ENCODE measurements at regions not wholly inside any gene's neighbourhood (a gene's known extent, or its start where the extent isn't known, plus 50 kb on each side); places are given as distances from the start of the nearest gene placed in this dataset.
A peak's percentile ranks its signal among the peaks of the same experiment; 100 is the strongest.

DNA sequence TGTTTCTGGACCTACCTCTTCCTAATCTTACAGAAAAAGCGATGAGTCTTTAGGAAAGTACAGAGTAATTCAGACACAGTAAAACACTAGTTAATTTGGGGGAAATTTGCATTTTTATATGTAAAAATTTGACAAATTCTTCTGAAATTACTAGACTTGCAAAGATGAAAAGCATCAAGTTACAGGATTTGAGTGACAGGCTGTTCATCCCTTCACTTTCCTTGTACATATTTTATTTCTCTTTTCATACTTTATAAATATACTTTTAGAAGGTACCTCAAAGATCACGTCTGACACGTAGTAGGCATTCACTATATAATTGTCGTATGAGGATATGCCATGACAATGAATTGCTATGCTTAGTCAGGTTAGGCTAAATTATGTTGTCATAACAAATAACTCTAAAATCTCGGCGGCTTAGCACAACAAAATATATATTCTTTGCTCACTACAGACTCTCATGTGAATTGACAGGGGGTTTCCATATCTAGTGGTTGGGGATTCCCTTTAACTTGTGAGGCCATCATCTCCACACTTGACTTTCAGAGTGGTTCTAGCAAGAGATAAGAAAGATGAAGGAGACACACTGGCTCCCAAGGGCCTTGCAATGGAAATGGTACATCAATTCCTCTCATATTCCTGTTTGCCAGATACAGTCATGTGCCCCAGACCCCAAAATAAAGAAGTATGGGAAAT, 154.1 kb upstream of the TUT7 start:
- Histone ChIP-seq H3K27ac (no peak overlapping the region), H3K27me3 (no peaks in the 10 kb centered on the region)

DNA sequence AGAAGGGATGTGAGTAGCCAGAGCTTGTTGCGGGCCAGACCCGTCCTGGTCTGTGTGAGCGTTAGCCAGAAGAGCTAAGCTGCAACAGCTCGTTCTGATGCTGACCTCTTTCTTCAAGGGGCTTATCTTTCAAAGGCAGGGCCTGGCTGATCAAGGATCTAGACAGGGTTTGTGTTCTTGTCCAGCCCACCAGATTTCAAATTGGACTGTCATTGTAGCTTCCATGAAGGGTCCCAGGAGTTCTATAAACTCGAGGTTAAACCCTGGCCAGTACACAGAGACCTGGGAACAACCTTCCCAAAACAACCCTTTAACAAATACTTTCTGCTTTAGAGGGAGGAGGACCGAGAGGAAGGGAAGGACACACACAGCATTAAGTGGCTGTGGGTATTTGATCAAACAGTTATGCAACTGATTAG, 153.0 kb upstream of the TUT7 start:
- no peak overlapping the region for H3K4me2 ChIP-seq
- no peaks in the 10 kb centered on the region for H3K36me3 ChIP-seq
- H3K9ac ChIP-seq, result no peak overlapping the region
- no peaks in the 10 kb centered on the region for H3K4me1 ChIP-seq
- H3K27me3 ChIP-seq, result no peaks in the 10 kb centered on the region
- no peaks in the 10 kb centered on the region for H4K20me1 ChIP-seq
- no peak overlapping the region for H3K4me3 ChIP-seq
- peaks cover 0 to 7% (median 0%) of the 10 kb centered on the region in 11 experiments; a peak in 1 of 22 replicates for H3K9me3 ChIP-seq (replicated peaks in 1 of 11)
- TF ChIP-seq Cebpa-rat (IDR thresholded peaks at IDR 0.05), result no peak
- H3K27ac ChIP-seq, result no peak overlapping the region

More for the DNA sequence above, 154.1 kb upstream of the TUT7 start:
- no peak for TF ChIP-seq Cebpa-rat (IDR thresholded peaks at IDR 0.05)
- Histone ChIP-seq H3K9ac (no peak overlapping the region), H3K36me3 (no peaks in the 10 kb centered on the region), H3K9me3 (replicated peaks in 1 of 11) (peaks cover 0 to 7% (median 0%) of the 10 kb centered on the region in 11 experiments; a peak in 1 of 22 replicates), H3K4me3 (no peak overlapping the region), H3K4me2 (no peak overlapping the region), H4K20me1 (no peaks in the 10 kb centered on the region), H3K4me1 (no peaks in the 10 kb centered on the region)

DNA sequence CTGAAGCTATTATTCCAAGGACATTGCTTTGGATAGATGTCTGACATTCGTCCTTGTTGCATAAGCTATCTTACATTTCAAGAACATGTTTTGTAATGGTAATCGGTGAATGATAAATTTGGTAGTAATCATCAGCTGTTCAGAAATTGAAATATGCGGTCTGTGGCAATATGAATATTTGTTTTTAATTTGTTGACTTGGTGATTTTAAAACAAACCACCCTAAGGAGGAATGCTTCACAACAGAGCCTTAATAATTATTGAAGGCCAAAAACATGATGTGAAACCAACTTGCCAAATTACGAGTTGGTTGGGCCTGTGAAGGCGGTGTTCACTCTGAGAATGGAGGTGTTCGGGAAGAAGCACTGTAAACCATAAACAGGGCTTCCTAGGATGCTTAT, 149.7 kb upstream of the TUT7 start:
- H3K4me1 ChIP-seq, result peaks cover 0 to 29% (median 0%) of the 10 kb centered on the region in 10 experiments; a peak in 6 of 20 replicates
- no peak overlapping the region for H3K4me2 ChIP-seq
- no peak for TF ChIP-seq Cebpa-rat (IDR thresholded peaks at IDR 0.05)
- H3K27me3 ChIP-seq, result no peaks in the 10 kb centered on the region
- peaks cover 0 to 7% (median 0%) of the 10 kb centered on the region in 11 experiments; a peak in 1 of 22 replicates for H3K9me3 ChIP-seq (replicated peaks in 1 of 11)
- no peaks in the 10 kb centered on the region for H3K36me3 ChIP-seq
- no peaks in the 10 kb centered on the region for H4K20me1 ChIP-seq
- H3K4me3 ChIP-seq, result no peak overlapping the region
- no peak overlapping the region for H3K27ac ChIP-seq
- H3K9ac ChIP-seq, result no peak overlapping the region

DNA sequence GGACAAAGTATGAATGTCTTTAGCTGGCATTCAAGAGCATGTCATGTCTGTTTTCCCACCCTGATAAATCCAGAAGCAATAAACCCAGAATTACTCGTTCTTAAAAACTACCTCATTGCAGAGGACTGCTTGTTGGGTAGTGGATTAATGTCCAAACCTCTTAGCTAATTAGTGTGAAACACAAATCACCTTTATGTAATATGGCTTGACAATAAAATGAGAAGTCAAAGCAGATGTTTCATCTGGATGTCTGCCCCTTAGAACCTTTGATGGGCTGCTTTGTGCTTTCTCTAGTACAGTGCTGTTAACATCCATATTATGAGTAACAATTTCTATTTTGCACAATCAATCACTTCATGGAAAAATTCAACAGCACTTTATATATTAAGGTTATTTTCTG, 149.1 kb upstream of the TUT7 start:
- no peak overlapping the region for H3K4me2 ChIP-seq
- no peak overlapping the region for H3K27ac ChIP-seq
- peaks cover 0 to 7% (median 0%) of the 10 kb centered on the region in 11 experiments; a peak in 1 of 22 replicates for H3K9me3 ChIP-seq (replicated peaks in 1 of 11)
- no peak for TF ChIP-seq Cebpa-rat (IDR thresholded peaks at IDR 0.05)
- H4K20me1 ChIP-seq, result no peaks in the 10 kb centered on the region
- H3K9ac ChIP-seq, result no peak overlapping the region
- no peaks in the 10 kb centered on the region for H3K27me3 ChIP-seq
- H3K4me3 ChIP-seq, result no peak overlapping the region
- H3K36me3 ChIP-seq, result no peaks in the 10 kb centered on the region
- H3K4me1 ChIP-seq, result peaks cover 0 to 35% (median 0%) of the 10 kb centered on the region in 10 experiments; a peak in 6 of 20 replicates

DNA sequence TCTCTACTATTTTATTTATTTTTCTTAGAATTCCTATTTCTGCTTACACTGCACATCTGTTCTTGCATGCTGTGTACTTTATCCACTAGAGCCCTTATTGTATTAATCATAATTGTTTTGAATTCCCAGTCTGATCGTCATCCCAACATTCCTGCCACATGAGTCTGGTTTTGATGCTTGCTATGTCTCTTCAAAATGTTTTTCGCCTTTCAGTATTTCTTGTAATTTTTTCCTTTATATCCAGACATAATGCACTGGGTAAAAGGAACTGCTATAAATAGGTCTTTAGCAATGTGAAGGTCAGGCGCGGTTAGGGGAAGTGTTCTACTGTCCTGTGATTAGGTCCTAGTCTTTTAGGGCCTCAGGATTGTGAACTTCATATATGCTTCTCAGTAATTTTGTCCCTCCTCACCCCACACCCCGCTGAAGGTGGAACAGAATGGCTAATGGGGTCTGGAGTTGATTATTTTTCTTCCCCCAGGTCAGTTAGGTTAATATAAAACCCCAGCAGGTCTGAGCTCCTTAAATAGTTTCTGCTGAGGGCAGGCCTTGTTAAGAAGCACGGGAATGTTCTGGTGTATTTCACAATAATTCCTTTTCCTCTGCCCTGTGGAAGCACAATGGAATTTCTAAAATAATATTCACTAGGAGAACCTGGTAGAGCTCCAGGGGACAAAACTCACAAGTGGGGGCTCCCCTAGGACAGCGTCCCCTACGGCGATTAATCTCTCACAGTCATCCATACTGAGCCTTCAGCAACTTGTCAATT, 146.6 kb upstream of the TUT7 start:
- TF ChIP-seq Cebpa-rat (IDR thresholded peaks at IDR 0.05), result no peak; a peak in 1 of 22 replicates
- H3K4me1 ChIP-seq, result peaks cover 0 to 56% (median 0%) of the 10 kb centered on the region in 10 experiments; a peak in 7 of 20 replicates
- no peaks in the 10 kb centered on the region for H3K27me3 ChIP-seq
- peak overlapping the region in 1 of 11 experiments; percentile 51; a peak in 2 of 22 replicates for H3K9ac ChIP-seq
- no peaks in the 10 kb centered on the region for H4K20me1 ChIP-seq
- H3K36me3 ChIP-seq, result no peaks in the 10 kb centered on the region
- H3K27ac ChIP-seq, result peak overlapping the region in 3 of 11 experiments; percentile 1 to 61 (median 57); a peak in 4 of 22 replicates
- H3K4me3 ChIP-seq, result no peak overlapping the region
- H3K4me2 ChIP-seq, result peak overlapping the region in 3 of 11 experiments; percentile 2 to 75 (median 52); a peak in 5 of 22 replicates
- H3K9me3 ChIP-seq (replicated peaks in 1 of 11), result peaks cover 0 to 7% (median 0%) of the 10 kb centered on the region in 11 experiments; a peak in 1 of 22 replicates

DNA sequence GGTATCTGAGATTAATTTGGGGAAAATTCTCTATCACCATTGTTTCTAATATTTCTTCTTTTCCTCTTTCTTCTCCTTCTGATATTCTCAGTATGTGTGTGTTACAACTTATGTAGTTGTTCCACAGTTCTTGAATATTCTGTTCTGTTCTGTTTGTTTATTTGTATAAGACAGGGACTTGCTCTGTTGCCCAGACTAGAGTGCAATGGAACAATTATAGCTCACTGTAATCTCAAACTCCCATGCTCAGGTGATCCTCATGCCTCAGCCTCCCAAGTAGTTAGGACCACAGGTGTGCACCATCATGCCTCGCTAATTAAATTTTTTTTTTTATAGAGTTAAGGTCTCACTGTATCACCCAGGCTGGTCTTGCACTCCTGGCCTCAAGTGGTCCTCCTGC, 145.8 kb upstream of the TUT7 start:
- no peak overlapping the region for H3K4me3 ChIP-seq
- H3K4me1 ChIP-seq, result peaks cover 0 to 61% (median 0%) of the 10 kb centered on the region in 10 experiments; a peak in 7 of 20 replicates
- TF ChIP-seq Cebpa-rat (IDR thresholded peaks at IDR 0.05), result no peak
- H3K4me2 ChIP-seq, result peak overlapping the region in 2 of 11 experiments; percentile 52 to 75; a peak in 4 of 22 replicates
- H3K9me3 ChIP-seq (replicated peaks in 1 of 11), result peaks cover 0 to 7% (median 0%) of the 10 kb centered on the region in 11 experiments; a peak in 1 of 22 replicates
- no peaks in the 10 kb centered on the region for H3K36me3 ChIP-seq
- H3K27me3 ChIP-seq, result no peaks in the 10 kb centered on the region
- H4K20me1 ChIP-seq, result no peaks in the 10 kb centered on the region
- H3K9ac ChIP-seq, result no peak overlapping the region
- peak overlapping the region in 2 of 11 experiments; percentile 57 to 61; a peak in 1 of 22 replicates for H3K27ac ChIP-seq

DNA sequence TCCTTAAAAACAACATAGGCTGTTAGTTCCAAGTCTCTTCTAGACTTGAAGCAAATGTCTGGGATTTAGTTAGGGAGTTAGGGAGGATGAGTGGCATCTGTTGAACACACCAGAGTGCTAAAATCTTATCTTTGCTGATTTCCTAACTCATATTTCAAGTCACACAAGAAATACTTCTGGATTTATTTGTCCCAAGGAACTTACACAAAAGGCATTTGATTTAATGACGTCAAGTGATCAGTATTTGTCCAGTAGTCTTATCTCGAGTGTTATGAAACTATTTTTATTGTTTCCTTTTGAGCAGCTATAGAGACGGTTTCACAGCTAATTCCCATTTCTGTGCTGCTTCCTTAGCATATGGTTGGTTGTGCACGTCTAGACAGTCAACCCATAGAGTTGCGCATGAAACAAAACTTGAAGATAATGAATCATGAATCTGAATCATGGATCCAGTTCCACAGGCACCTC, 140.5 kb upstream of the TUT7 start:
- H3K27me3 ChIP-seq, result no peaks in the 10 kb centered on the region
- TF ChIP-seq Cebpa-rat (IDR thresholded peaks at IDR 0.05), result no peak
- H3K27ac ChIP-seq, result no peak overlapping the region

DNA sequence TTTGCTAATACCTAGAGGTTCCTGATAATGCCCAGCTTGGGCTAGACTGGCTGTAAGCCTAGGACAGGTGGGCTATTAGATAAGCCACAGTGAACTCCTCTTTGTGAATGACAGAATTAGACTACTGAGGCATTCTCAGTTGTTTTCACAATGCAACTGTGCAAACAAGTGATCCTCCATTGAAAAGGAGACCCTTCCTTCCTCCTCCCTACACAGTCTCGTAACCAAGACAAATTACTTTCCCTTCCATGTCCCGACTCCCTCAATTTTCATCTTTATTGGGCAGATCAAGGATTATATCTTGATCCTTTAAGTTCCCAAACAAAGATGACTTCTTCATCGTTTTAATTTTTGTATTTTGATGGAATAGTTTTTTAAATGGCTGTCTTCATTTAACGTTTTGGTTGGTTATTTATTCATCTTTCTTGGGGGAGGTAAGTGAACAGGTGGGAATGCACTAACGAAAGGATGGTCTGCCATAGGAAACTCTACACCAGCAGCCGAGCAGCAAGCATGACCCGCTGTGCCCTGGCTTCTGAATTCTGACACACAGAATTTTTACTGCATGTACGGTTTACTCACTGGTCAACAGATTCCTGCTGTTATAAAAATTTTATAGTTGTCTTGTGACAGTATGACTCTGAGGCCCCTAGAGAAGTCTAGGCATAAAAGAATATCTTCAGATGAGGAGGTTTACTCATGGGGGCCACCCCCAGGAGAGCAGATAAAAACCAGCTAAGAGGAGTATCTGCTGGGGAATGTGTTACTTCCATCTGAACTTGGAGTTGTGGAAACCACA, 137.5 kb upstream of the TUT7 start:
- H3K36me3 ChIP-seq, result no peaks in the 10 kb centered on the region
- no peaks in the 10 kb centered on the region for H4K20me1 ChIP-seq
- no peak overlapping the region for H3K9ac ChIP-seq
- no peak overlapping the region for H3K4me3 ChIP-seq
- H3K9me3 ChIP-seq (replicated peaks in 1 of 11), result no peaks in the 10 kb centered on the region
- no peaks in the 10 kb centered on the region for H3K27me3 ChIP-seq
- no peak for TF ChIP-seq Cebpa-rat (IDR thresholded peaks at IDR 0.05)
- H3K4me1 ChIP-seq, result peaks cover 0 to 21% (median 0%) of the 10 kb centered on the region in 10 experiments; a peak in 5 of 20 replicates
- no peak overlapping the region for H3K4me2 ChIP-seq
- H3K27ac ChIP-seq, result no peak overlapping the region

More for the DNA sequence above, 140.5 kb upstream of the TUT7 start:
- H3K9ac ChIP-seq, result no peak overlapping the region
- peak overlapping the region in 2 of 11 experiments; percentile 7 to 16; a peak in 1 of 22 replicates for H3K4me2 ChIP-seq
- H3K4me1 ChIP-seq, result peaks cover 0 to 46% (median 0%) of the 10 kb centered on the region in 10 experiments; a peak in 7 of 20 replicates
- H3K9me3 ChIP-seq (replicated peaks in 1 of 11), result no peaks in the 10 kb centered on the region
- H3K36me3 ChIP-seq, result no peaks in the 10 kb centered on the region
- H3K4me3 ChIP-seq, result no peak overlapping the region
- no peaks in the 10 kb centered on the region for H4K20me1 ChIP-seq

Measured in BLaER1 treated with 17β-estradiol and CSF1 and Interleukin-3, amounts not matched to agents 10 nM and 100 nM (cell line).